Small intestine (tissue), 7 donors: ENCODE measurements at regions not wholly inside any gene's neighbourhood (a gene's known extent, or its start where the extent isn't known, plus 50 kb on each side); places are given as distances from the start of the nearest gene placed in this dataset.

Source experiments
- DNase-seq, 2 donors: peaks; one replicate each; pipeline versions ENCODE4 v3.0.0 to v3.0.0-alpha.2; 2013
- FAIRE-seq: peaks from 2 replicates; lab custom pipeline; 2012; peaks lifted over from hg19 to GRCh38; lab: Jason Lieb, UNC
- H3K27ac ChIP-seq, 3 donors: one replicate each; pipeline ENCODE4 v1.5.1; 2013; ENCODE audit warnings: low read length in 2 of 3, mild to moderate bottlenecking in 2 of 3, control low read depth in 1 of 3, inconsistent platforms in 1 of 3, low read depth in 1 of 3, moderate library complexity in 1 of 3
- H3K27me3 ChIP-seq, 3 donors: one replicate each; pipeline ENCODE4 v1.6.1; 2013; ENCODE audit warnings: low read length in 3 of 3, inconsistent platforms in 1 of 3; ENCODE audit not compliant: control insufficient read depth in 3 of 3, insufficient read depth in 3 of 3
- H3K36me3 ChIP-seq, 3 donors: one replicate each; pipeline ENCODE4 v1.6.1; 2013; ENCODE audit warnings: low read length in 3 of 3, inconsistent platforms in 1 of 3, low read depth in 1 of 3, mild to moderate bottlenecking in 1 of 3, moderate library complexity in 1 of 3; ENCODE audit not compliant: control insufficient read depth in 3 of 3, insufficient read depth in 2 of 3
- H3K4me1 ChIP-seq, 3 donors: one replicate each; pipeline ENCODE4 v1.6.1; 2013; ENCODE audit warnings: low read length in 2 of 3, inconsistent platforms in 1 of 3, low read depth in 1 of 3, mild to moderate bottlenecking in 1 of 3, moderate library complexity in 1 of 3; ENCODE audit not compliant: control insufficient read depth in 3 of 3, insufficient read depth in 2 of 3
- H3K4me3 ChIP-seq, 3 donors: one replicate each; pipeline ENCODE4 v1.5.1; 2013; ENCODE audit warnings: low read length in 3 of 3, control low read depth in 1 of 3, inconsistent platforms in 1 of 3, low read depth in 1 of 3, mild to moderate bottlenecking in 1 of 3, moderate library complexity in 1 of 3
- H3K9me3 ChIP-seq, 2 donors: one replicate each; pipeline ENCODE4 v1.6.1; 2013; ENCODE audit warnings: low read depth in 1 of 2, low read length in 1 of 2; ENCODE audit not compliant: control insufficient read depth in 2 of 2, insufficient read depth in 1 of 2
- WGBS, 3 donors: extraction: QIAGEN DNeasy Blood & Tissue Kit; methylation state at CpG; one replicate each; pipeline ENCODE4 v1.1.7; 2013; 5-methylcytosine and 5-hydroxymethylcytosine counted together
- donor health status: healthy with polysubstance abuse.
- donor health status: control.
- donor health status: control.
- donor health status: Bipolar disorder and iron deficiency.
- donor health status: healthy.

GRCh38 chr6:143621876-143622605 is 55.7 kb upstream of the PHACTR2 start:
- Histone ChIP-seq H3K4me3 (no peak overlapping the region), H3K27ac (no peak overlapping the region), H3K36me3 (peaks cover 0 to 3% (median 0%) of the 10 kb centered on the region in 3 donors), H3K4me1 (no peaks in the 10 kb centered on the region), H3K27me3 (no peaks in the 10 kb centered on the region), H3K9me3 (no peaks in the 10 kb centered on the region)
- no peak for DNase-seq
- FAIRE-seq = no peak
- WGBS, 3 donors = 87 to 97% (median 92%) methylated on average over 7 of the region's 7 CpGs

GRCh38 chr6:143621159-143621873 is 56.4 kb upstream of the PHACTR2 start:
- peaks cover 0 to 9% (median 0%) of the 10 kb centered on the region in 3 donors for H3K36me3 ChIP-seq
- H3K9me3 ChIP-seq = no peaks in the 10 kb centered on the region
- no peak overlapping the region for H3K4me3 ChIP-seq
- H3K27ac ChIP-seq = no peak overlapping the region
- DNase-seq (no peak), FAIRE-seq (no peak)
- H3K4me1 ChIP-seq = no peaks in the 10 kb centered on the region
- H3K27me3 ChIP-seq = no peaks in the 10 kb centered on the region
- 88 to 97% (median 97%) methylated on average over 8 of the region's 8 CpGs for WGBS, 3 donors

DNA sequence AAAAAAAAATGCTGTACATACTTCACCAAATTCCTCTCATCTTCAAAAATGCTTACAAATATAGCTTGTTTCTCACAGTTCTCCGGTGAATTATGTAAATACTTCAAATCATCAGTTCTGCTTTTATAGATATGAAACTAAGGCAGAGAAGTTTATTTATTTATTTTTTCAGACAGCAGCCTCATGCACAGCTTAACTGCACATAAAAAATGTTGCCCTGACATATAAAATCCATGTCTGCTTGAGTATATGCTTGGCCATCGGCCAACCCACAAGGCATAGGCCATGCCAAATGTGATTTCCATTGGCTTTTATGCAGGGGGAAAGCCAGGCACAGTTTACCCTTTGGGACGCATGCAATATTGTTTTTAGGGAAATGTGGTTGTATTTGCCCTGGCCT is 57.3 kb upstream of the PHACTR2 start:
- DNase-seq (no peak), FAIRE-seq (no peak)
- no peaks in the 10 kb centered on the region for H3K9me3 ChIP-seq
- peaks cover 0 to 9% (median 0%) of the 10 kb centered on the region in 3 donors for H3K36me3 ChIP-seq
- no peak overlapping the region for H3K27ac ChIP-seq
- WGBS, 3 donors = 64 to 95% (median 86%) methylated on average over 3 of the region's 3 CpGs
- H3K4me1 ChIP-seq = no peaks in the 10 kb centered on the region
- no peaks in the 10 kb centered on the region for H3K27me3 ChIP-seq
- no peak overlapping the region for H3K4me3 ChIP-seq

- no peak overlapping the region for H3K4me3 ChIP-seq
- WGBS, 3 donors = 72 to 89% (median 87%) methylated on average over 8 of the region's 8 CpGs
- DNase-seq = no peak
- H3K36me3 ChIP-seq = peaks cover 0 to 9% (median 0%) of the 10 kb centered on the region in 3 donors
- FAIRE-seq = no peak
- no peaks in the 10 kb centered on the region for H3K9me3 ChIP-seq
- H3K4me1 ChIP-seq = no peaks in the 10 kb centered on the region
- no peak overlapping the region for H3K27ac ChIP-seq
- H3K27me3 ChIP-seq = no peaks in the 10 kb centered on the region
These were observed 57.9 kb upstream of the PHACTR2 start for GRCh38 chr6:143619824-143620401.

GRCh38 chr6:143616741-143617140 is 61.0 kb upstream of the PHACTR2 start:
- no peaks in the 10 kb centered on the region for H3K27me3 ChIP-seq
- no peak overlapping the region for H3K27ac ChIP-seq
- H3K36me3 ChIP-seq = peaks cover 0 to 9% (median 0%) of the 10 kb centered on the region in 3 donors
- H3K9me3 ChIP-seq = no peaks in the 10 kb centered on the region
- no peak overlapping the region for H3K4me3 ChIP-seq
- WGBS, 3 donors = 89 to 91% (median 91%) methylated on average over 7 of the region's 7 CpGs
- no peaks in the 10 kb centered on the region for H3K4me1 ChIP-seq
- DNase-seq (no peak), FAIRE-seq (no peak)

- H3K27ac ChIP-seq = no peak overlapping the region
- 59 to 80% (median 73%) methylated on average over 1 of the region's 1 CpG for WGBS, 3 donors
- no peaks in the 10 kb centered on the region for H3K27me3 ChIP-seq
- no peaks in the 10 kb centered on the region for H3K9me3 ChIP-seq
- H3K4me1 ChIP-seq = no peaks in the 10 kb centered on the region
- FAIRE-seq (no peak), DNase-seq (peak in 1 of 2 donors; percentile 3)
- no peak overlapping the region for H3K4me3 ChIP-seq
- H3K36me3 ChIP-seq = peaks cover 0 to 9% (median 0%) of the 10 kb centered on the region in 3 donors
These were observed 62.0 kb upstream of the PHACTR2 start for GRCh38 chr6:143615785-143616184.

DNA sequence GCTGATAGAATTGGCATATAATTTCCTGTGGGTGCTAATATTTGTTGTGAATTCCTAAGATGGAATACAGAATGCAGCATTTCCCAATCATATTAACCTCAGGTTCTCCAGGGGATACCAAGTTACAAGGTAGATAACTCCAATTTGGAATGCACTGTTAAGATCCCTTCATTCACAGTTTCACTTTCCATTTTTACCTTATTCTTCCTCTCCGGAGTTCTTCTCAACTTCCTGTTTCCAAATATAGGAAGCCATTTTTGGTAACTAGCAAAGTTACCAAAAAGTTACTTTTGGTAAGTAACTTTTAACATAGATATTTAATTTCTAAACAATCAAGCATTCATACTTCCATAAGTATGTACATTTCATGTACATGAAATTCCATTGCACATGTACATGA is 63.5 kb upstream of the PHACTR2 start:
- Histone ChIP-seq H3K27ac (no peak overlapping the region), H3K4me3 (no peak overlapping the region), H3K27me3 (no peaks in the 10 kb centered on the region), H3K9me3 (no peaks in the 10 kb centered on the region), H3K4me1 (no peaks in the 10 kb centered on the region), H3K36me3 (peaks cover 0 to 9% (median 0%) of the 10 kb centered on the region in 3 donors)
- FAIRE-seq (no peak), DNase-seq (no peak)
- WGBS, 3 donors = 33 to 45% (median 42%) methylated on average over 1 of the region's 1 CpG

GRCh38 chr6:143613749-143614148 is 64.0 kb upstream of the PHACTR2 start:
- FAIRE-seq (no peak), DNase-seq (no peak)
- H3K4me1 ChIP-seq = no peaks in the 10 kb centered on the region

More at GRCh38 chr6:143613749-143614148, 64.0 kb upstream of the PHACTR2 start:
- 93 to 98% (median 98%) methylated on average over 5 of the region's 5 CpGs for WGBS, 3 donors
- Histone ChIP-seq H3K4me3 (no peak overlapping the region), H3K9me3 (no peaks in the 10 kb centered on the region), H3K27me3 (no peaks in the 10 kb centered on the region), H3K36me3 (peaks cover 0 to 9% (median 0%) of the 10 kb centered on the region in 3 donors), H3K27ac (no peak overlapping the region)
